HFF-Myc (cell line): ENCODE measurements at regions not wholly inside any gene's neighbourhood (a gene's known extent, or its start where the extent isn't known, plus 50 kb on each side); places are given as distances from the start of the nearest gene placed in this dataset.

Experiments
- DNase-seq: peaks from one replicate; pipeline ENCODE4 v3.0.0-alpha.2; 2011; ENCODE audit warnings: low read depth; ENCODE audit errors: extremely low read depth
- H3K4me3 ChIP-seq: replicated peaks from 2 replicates; pipeline ENCODE4 v1.5.1; 2011; ENCODE audit warnings: low read depth, mild to moderate bottlenecking, control low read depth, low read length
- CTCF ChIP-seq: IDR thresholded peaks from 2 replicates; pipeline ENCODE4 v1.5.1; 2012; ENCODE audit warnings: mild to moderate bottlenecking, low read depth, low read length, control low read depth; ENCODE audit errors: missing control alignments

- no peak for TF ChIP-seq CTCF
- no peak for DNase-seq
- H3K4me3 ChIP-seq, result no peak overlapping the region
Observed at GRCh38 chr16:72677662-72678447, 370.1 kb downstream of the ZFHX3 start.

- no peak for TF ChIP-seq CTCF
- H3K4me3 ChIP-seq, result no peak overlapping the region
- no peak for DNase-seq
Observed at GRCh38 chr16:72673118-72673517, 374.8 kb downstream of the ZFHX3 start.

GRCh38 chr16:72666267-72666666 lies 381.7 kb downstream of the ZFHX3 start:
- DNase-seq, result no peak
- no peak for TF ChIP-seq CTCF
- H3K4me3 ChIP-seq, result no peak overlapping the region

- TF ChIP-seq CTCF, result no peak
- DNase-seq, result no peak
- H3K4me3 ChIP-seq, result peak overlapping the region; percentile 77
Observed at GRCh38 chr16:72665701-72666100, 382.2 kb downstream of the ZFHX3 start.

GRCh38 chr16:72664509-72665408 lies 383.2 kb downstream of the ZFHX3 start:
- peak overlapping the region; percentile 77 for H3K4me3 ChIP-seq
- no peak for TF ChIP-seq CTCF
- peak; percentile 99 for DNase-seq

GRCh38 chr16:72664056-72664508 lies 383.8 kb downstream of the ZFHX3 start:
- no peak for TF ChIP-seq CTCF
- peak overlapping the region; percentile 77 for H3K4me3 ChIP-seq
- DNase-seq, result no peak
